Astrocyte of the spinal cord (primary cell): ENCODE measurements at regions not wholly inside any gene's neighbourhood (a gene's known extent, or its start where the extent isn't known, plus 50 kb on each side); places are given as distances from the start of the nearest gene placed in this dataset.
"Not testable (repeated sequence)": the region's sequence is repeated elsewhere in the genome, so short reads cannot be mapped to it uniquely, and the experiment has no call there.

ENCODE experiments used
- DNase-seq: peaks from one replicate; pipeline ENCODE4 v3.0.0; 2011; ENCODE audit warnings: low read depth, low spot score
- H3K4me3 ChIP-seq: 2 replicates; pipeline ENCODE4 v1.5.1; 2011; ENCODE audit warnings: low read depth, mild to moderate bottlenecking, low read length, moderate library complexity
- in situ Hi-C: cut with HindIII; loops from 2 replicates; pipeline ENCODE4 v1.10.0; 2017; ENCODE audit warnings: low sequenced_read_pairs
- TF ChIP-seq, protein P1 (sequence below): IDR thresholded peaks from 2 replicates; pipeline ENCODE4 v1.5.1; 2012; ENCODE audit warnings: low read depth, mild to moderate bottlenecking, low read length, inconsistent platforms

DNA sequence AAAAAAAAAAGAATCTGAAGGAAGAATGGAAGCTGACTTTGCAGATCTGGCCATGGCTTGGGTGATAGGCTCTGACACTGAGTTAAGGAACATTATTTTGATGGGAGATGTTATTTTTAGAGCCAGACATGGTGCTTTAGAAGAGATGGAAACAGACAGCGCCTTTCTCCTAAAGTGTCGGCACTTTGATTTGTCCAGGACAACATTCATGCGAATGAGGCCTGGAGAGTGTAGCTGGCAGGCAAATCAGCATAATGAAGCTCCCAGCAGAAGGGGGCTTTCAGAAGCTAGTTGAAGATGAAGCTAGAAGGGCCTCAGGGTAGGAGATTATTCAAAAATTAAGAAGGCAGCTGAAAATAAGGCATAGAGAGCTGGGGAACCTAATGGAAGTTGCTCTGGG is 397.7 kb downstream of the RWDD3 start:
- in situ Hi-C loops: no loop called here
- TF ChIP-seq, protein P1, sequence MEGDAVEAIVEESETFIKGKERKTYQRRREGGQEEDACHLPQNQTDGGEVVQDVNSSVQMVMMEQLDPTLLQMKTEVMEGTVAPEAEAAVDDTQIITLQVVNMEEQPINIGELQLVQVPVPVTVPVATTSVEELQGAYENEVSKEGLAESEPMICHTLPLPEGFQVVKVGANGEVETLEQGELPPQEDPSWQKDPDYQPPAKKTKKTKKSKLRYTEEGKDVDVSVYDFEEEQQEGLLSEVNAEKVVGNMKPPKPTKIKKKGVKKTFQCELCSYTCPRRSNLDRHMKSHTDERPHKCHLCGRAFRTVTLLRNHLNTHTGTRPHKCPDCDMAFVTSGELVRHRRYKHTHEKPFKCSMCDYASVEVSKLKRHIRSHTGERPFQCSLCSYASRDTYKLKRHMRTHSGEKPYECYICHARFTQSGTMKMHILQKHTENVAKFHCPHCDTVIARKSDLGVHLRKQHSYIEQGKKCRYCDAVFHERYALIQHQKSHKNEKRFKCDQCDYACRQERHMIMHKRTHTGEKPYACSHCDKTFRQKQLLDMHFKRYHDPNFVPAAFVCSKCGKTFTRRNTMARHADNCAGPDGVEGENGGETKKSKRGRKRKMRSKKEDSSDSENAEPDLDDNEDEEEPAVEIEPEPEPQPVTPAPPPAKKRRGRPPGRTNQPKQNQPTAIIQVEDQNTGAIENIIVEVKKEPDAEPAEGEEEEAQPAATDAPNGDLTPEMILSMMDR: no peak
- DNase-seq: no peak
- H3K4me3 ChIP-seq: no peak overlapping the region

DNA sequence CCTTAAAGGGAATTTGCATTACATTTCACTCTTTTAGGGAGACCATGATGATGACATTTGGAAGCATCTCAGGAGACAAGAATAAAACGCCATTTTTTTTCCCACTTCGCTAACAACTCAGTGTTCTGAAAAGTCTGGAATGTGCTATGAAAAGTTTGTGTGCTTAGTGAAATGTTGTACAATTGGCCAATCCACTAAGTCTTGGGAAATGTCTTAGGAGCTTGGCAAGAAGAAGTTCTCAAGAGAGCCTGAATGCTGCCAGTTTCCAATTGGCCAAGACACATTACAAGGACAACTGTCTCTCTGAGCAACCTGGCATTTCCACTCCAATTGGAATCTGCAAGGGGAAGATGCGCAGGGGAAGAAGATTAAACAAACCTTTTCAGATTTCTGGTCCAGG is 401.8 kb downstream of the RWDD3 start:
- in situ Hi-C loops: no loop called here
- DNase-seq: no peak
- TF ChIP-seq, protein P1: no peak
- H3K4me3 ChIP-seq: no peak overlapping the region

DNA sequence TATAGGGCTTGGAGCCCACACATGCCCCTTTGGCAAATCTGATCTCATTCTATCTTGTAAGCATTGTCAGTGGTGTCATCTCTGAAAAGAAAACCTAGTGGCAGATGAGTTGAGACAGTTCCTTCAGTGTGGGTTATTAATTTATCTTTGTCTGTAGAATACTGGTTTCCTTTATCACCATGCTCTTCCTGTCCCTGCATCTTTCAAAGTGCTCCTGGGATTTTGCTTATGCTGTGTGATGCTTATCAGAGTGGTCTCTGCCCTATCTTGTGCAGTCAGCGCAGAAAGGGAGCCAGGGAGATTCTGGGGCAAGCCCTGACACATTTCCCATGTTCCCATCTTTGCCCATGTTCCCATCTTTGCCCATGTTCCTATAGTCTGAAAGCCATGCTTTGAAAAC is 402.9 kb downstream of the RWDD3 start:
- TF ChIP-seq, protein P1: no peak
- no peak for DNase-seq
- in situ Hi-C loops: no loop called here
- H3K4me3 ChIP-seq: no peak overlapping the region

DNA sequence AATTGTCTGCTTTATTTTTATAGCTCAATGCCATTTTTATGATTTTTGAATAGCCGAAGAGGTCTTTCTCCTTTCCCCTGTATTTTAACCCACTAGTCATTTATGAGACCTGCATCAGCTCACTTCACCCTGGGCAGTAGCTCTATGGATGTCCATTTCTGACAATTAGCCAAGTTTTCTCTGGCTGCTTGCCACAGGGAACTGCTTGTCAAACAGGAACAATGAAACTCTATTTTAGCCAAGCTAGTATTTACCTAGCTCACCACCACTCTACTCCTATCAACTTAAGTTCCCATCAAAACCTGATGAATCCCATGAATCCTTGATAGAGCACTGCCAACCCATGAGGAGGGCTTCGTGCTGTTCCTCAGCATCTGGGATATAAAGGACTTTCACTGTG is 406.7 kb downstream of the RWDD3 start:
- TF ChIP-seq, protein P1: no peak
- no peak overlapping the region for H3K4me3 ChIP-seq
- no peak for DNase-seq
- in situ Hi-C loops: no loop called here

DNA sequence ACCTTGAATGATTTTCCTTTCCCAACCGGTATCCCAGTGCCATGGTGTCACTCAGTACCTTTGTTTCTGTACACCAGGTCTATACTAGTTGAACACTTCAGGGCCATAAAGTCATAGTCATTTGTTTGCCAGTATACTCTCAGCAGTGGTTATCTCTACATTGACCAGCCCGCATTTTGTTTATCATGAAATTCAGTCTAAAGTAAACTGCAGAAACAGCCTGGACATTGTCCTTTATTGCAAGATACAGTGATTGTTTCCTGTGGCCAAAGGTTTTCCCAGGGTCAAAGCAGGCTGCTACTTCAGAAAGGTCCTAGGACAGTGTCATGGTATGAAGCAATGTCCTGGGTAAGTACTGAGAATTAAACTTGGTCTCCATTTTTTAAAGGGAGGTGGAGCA is 407.4 kb downstream of the RWDD3 start:
- TF ChIP-seq, protein P1: no peak
- no peak for DNase-seq
- in situ Hi-C loops: no loop called here
- H3K4me3 ChIP-seq: no peak overlapping the region

DNA sequence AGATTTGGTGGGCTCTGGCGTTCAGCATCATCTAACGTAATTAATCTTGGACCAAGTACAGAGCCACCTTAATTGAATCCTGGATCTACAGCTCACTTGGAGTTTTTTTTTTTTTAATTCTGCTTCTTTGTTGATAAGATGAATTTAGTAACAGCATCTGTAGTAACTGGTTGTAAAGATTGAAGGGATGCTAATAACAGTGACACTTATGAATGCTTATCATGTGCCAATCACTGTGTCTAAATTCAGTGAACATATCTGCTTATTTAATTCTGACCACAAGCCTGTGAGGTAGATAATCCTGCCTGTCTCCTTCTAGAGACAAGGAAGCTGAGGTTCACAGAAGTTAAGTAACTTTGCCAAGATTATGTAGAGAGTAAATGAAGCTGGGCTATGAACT is 408.0 kb downstream of the RWDD3 start:
- no peak for DNase-seq
- TF ChIP-seq, protein P1: no peak
- no peak overlapping the region for H3K4me3 ChIP-seq
- in situ Hi-C loops: no loop called here

DNA sequence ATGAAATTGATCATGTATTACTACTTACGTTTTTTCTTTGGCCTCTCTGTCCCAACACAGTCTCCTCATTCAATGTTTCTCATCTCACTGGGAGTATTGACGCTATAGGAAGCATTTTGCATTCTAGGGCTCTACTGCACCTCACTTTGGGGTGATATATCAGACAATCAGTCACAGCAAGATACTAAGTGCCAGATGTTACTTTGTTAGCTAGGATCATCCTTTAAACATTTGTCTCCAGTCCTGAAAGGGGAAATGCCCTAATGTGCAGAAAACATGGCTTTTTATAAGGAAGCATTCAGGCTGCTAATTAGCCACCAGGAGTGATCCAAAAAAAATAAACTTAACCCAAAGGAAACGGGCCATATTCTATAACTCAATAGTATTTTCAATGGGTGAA is 409.1 kb downstream of the RWDD3 start:
- in situ Hi-C loops: no loop called here
- TF ChIP-seq, protein P1: no peak
- no peak for DNase-seq
- no peak overlapping the region for H3K4me3 ChIP-seq

DNA sequence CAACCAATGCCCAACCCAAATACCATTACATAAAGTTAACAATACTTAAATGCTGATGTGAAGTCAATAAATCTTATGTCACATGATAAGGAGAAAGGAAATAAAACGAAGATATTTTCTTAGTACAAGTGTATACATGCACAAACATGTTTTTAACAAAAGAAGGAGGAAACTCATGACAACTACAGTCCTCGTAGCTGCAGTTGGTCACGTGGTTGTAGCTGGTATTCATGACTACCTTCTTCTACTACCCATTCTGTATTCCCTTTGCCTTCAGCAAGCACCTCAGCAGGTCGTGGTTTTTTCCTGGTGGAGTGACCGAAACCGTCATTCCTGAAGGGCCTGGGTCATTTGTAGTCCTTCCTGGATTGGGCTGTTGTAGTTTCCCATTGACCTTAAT is 411.1 kb downstream of the RWDD3 start:
- DNase-seq, H3K4me3 ChIP-seq, in situ Hi-C loops: not testable (repeated sequence)
